ENCODE measurements at regions not wholly inside any gene's neighbourhood (a gene's known extent, or its start where the extent isn't known, plus 50 kb on each side); places are given as distances from the start of the nearest gene placed in this dataset.

- DNase-seq (ENCODE audit: low read depth): no peak
- TF ChIP-seq CTCF (IDR thresholded peaks at IDR 0.05; ENCODE audit: insufficient read depth, low read depth, low read length, missing control alignments): no peak
- no peak overlapping the region for H3K4me3 ChIP-seq (ENCODE audit: low read depth, low read length)
These were observed 421.1 kb downstream of the KLF5 start for GRCh38 chr13:73479856-73480255.

GRCh38 chr13:73479351-73479750, 420.5 kb downstream of the KLF5 start:
- no peak for TF ChIP-seq CTCF (IDR thresholded peaks at IDR 0.05; ENCODE audit: insufficient read depth, low read depth, low read length, missing control alignments)
- no peak overlapping the region for H3K4me3 ChIP-seq (ENCODE audit: low read depth, low read length)
- DNase-seq (ENCODE audit: low read depth): no peak

GRCh38 chr13:73477441-73477840, 418.6 kb downstream of the KLF5 start:
- no peak for DNase-seq (ENCODE audit: low read depth)
- H3K4me3 ChIP-seq (ENCODE audit: low read depth, low read length): no peak overlapping the region
- no peak for TF ChIP-seq CTCF (IDR thresholded peaks at IDR 0.05; ENCODE audit: insufficient read depth, low read depth, low read length, missing control alignments)

- no peak for TF ChIP-seq CTCF (IDR thresholded peaks at IDR 0.05; ENCODE audit: insufficient read depth, low read depth, low read length, missing control alignments)
- no peak overlapping the region for H3K4me3 ChIP-seq (ENCODE audit: low read depth, low read length)
- no peak for DNase-seq (ENCODE audit: low read depth)
These were observed 414.2 kb downstream of the KLF5 start for GRCh38 chr13:73473016-73473415.

- no peak for DNase-seq (ENCODE audit: low read depth)
- H3K4me3 ChIP-seq (ENCODE audit: low read depth, low read length): no peak overlapping the region
- TF ChIP-seq CTCF (IDR thresholded peaks at IDR 0.05; ENCODE audit: insufficient read depth, low read depth, low read length, missing control alignments): no peak
These were observed 408.3 kb downstream of the KLF5 start for GRCh38 chr13:73467125-73467524.

- no peak for DNase-seq (ENCODE audit: low read depth)
- TF ChIP-seq CTCF (IDR thresholded peaks at IDR 0.05; ENCODE audit: insufficient read depth, low read depth, low read length, missing control alignments): no peak
- H3K4me3 ChIP-seq (ENCODE audit: low read depth, low read length): no peak overlapping the region
These were observed 407.8 kb downstream of the KLF5 start for GRCh38 chr13:73466561-73466960.

- no peak overlapping the region for H3K4me3 ChIP-seq (ENCODE audit: low read depth, low read length)
- DNase-seq (ENCODE audit: low read depth): no peak
- no peak for TF ChIP-seq CTCF (IDR thresholded peaks at IDR 0.05; ENCODE audit: insufficient read depth, low read depth, low read length, missing control alignments)
These were observed 406.8 kb downstream of the KLF5 start for GRCh38 chr13:73465617-73465971.

All from GM12865 (cell line).